ENCODE measurements at regions not wholly inside any gene's neighbourhood (a gene's known extent, or its start where the extent isn't known, plus 50 kb on each side); places are given as distances from the start of the nearest gene placed in this dataset.

- DNase-seq (ENCODE audit: low read depth, low spot score) = no peak
- BruUV-seq (replicated peaks) = no TSS peak
- Histone ChIP-seq H3K27ac (ENCODE audit: low read length) (no peak overlapping the region), H3K4me3 (ENCODE audit: low read depth in 2 of 2, low read length in 2 of 2) (no peak overlapping the region), H3K27me3 (ENCODE audit: control insufficient read depth, insufficient read depth, low read length) (no peaks in the 10 kb centered on the region), H3K9me3 (ENCODE audit: control insufficient read depth, insufficient read depth, low read depth, low read length) (no peaks in the 10 kb centered on the region), H3K4me1 (ENCODE audit: control insufficient read depth, insufficient read depth, low read length) (no peaks in the 10 kb centered on the region), H3K36me3 (ENCODE audit: control insufficient read depth, insufficient read depth, low read length) (no peaks in the 10 kb centered on the region)
- no peak for ATAC-seq
- TF ChIP-seq TCF7L2 (IDR thresholded peaks at IDR 0.05; ENCODE audit: low read depth, low read length) = no peak
- ChIA-PET CTCF (no interaction called here), POLR2A (no interaction called here)
- intact Hi-C loops (cut with micrococcal nuclease; ENCODE audit: unreplicated experiment) = no loop called here
- in situ Hi-C loops (cut with HindIII; ENCODE audit: low pct_unique_long_range_greater_than_20kb, low sequenced_read_pairs) = no loop called here
These were observed 333.6 kb upstream of the ALCAM start for GRCh38 chr3:105033081-105033480.

GRCh38 chr3:105039004-105039403, 327.7 kb upstream of the ALCAM start:
- CTCF ChIA-PET = no interaction called here
- TF ChIP-seq POLR2AphosphoS5 (IDR thresholded peaks at IDR 0.05; ENCODE audit: low read depth, low read length) (no peak), REST (IDR thresholded peaks at IDR 0.05; ENCODE audit: insufficient read depth in 1 of 2, low read depth in 2 of 2, low read length in 1 of 2) (no peak)
- Histone ChIP-seq H3K27ac (ENCODE audit: low read length) (no peak overlapping the region), H3K4me3 (ENCODE audit: low read depth in 2 of 2, low read length in 2 of 2) (no peak overlapping the region), H3K27me3 (ENCODE audit: control insufficient read depth, insufficient read depth, low read length) (no peaks in the 10 kb centered on the region), H3K9me3 (ENCODE audit: control insufficient read depth, insufficient read depth, low read depth, low read length) (no peaks in the 10 kb centered on the region), H3K36me3 (ENCODE audit: control insufficient read depth, insufficient read depth, low read length) (no peaks in the 10 kb centered on the region), H3K4me1 (ENCODE audit: control insufficient read depth, insufficient read depth, low read length) (no peaks in the 10 kb centered on the region)
- intact Hi-C loops (cut with micrococcal nuclease; ENCODE audit: unreplicated experiment) (no loop called here), in situ Hi-C loops (cut with HindIII; ENCODE audit: low pct_unique_long_range_greater_than_20kb, low sequenced_read_pairs) (no loop called here)
- BruUV-seq (replicated peaks) = no TSS peak
- POLR2A ChIA-PET = no interaction called here
- no peak for ATAC-seq
- DNase-seq (ENCODE audit: low read depth, low spot score) = no peak

- intact Hi-C loops (cut with micrococcal nuclease; ENCODE audit: unreplicated experiment) = no loop called here
- no peak for DNase-seq (ENCODE audit: low read depth, low spot score)
- CTCF ChIA-PET = no interaction called here
- Histone ChIP-seq H3K27me3 (ENCODE audit: control insufficient read depth, insufficient read depth, low read length) (no peaks in the 10 kb centered on the region), H3K27ac (ENCODE audit: low read length) (no peak overlapping the region), H3K36me3 (ENCODE audit: control insufficient read depth, insufficient read depth, low read length) (no peaks in the 10 kb centered on the region), H3K4me1 (ENCODE audit: control insufficient read depth, insufficient read depth, low read length) (no peaks in the 10 kb centered on the region), H3K4me3 (ENCODE audit: low read depth in 2 of 2, low read length in 2 of 2) (no peak overlapping the region), H3K9me3 (ENCODE audit: control insufficient read depth, insufficient read depth, low read depth, low read length) (no peaks in the 10 kb centered on the region)
- TF ChIP-seq TCF7L2 (IDR thresholded peaks at IDR 0.05; ENCODE audit: low read depth, low read length) (no peak), REST (IDR thresholded peaks at IDR 0.05; ENCODE audit: insufficient read depth in 1 of 2, low read depth in 2 of 2, low read length in 1 of 2) (no peak), SIN3A (IDR thresholded peaks at IDR 0.05; ENCODE audit: borderline replicate concordance, insufficient read depth, low read depth, low read length) (no peak), CTCF (IDR thresholded peaks at IDR 0.05) (no peak), POLR2AphosphoS5 (IDR thresholded peaks at IDR 0.05; ENCODE audit: low read depth, low read length) (no peak)
- no TSS peak for BruUV-seq (replicated peaks)
- in situ Hi-C loops (cut with HindIII; ENCODE audit: low pct_unique_long_range_greater_than_20kb, low sequenced_read_pairs) = no loop called here
- no peak for ATAC-seq
- POLR2A ChIA-PET = no interaction called here
These were observed 326.6 kb upstream of the ALCAM start for GRCh38 chr3:105040026-105040622.
